Astrocyte of the cerebellum (primary cell): ENCODE measurements at regions not wholly inside any gene's neighbourhood (a gene's known extent, or its start where the extent isn't known, plus 50 kb on each side); places are given as distances from the start of the nearest gene placed in this dataset.
A peak's percentile ranks its signal among the peaks of the same experiment; 100 is the strongest.

Experiments
- DNase-seq: peaks from one replicate; pipeline ENCODE4 v3.0.0-alpha.2; 2011; ENCODE audit warnings: low read depth
- H3K4me3 ChIP-seq: 2 replicates; pipeline ENCODE4 v1.5.1; 2011; ENCODE audit warnings: mild to moderate bottlenecking, low read depth, low read length, moderate library complexity
- CTCF ChIP-seq: IDR thresholded peaks from 2 replicates; pipeline ENCODE4 v1.5.1; 2012; ENCODE audit warnings: low read length, low read depth, moderate library complexity, mild to moderate bottlenecking; ENCODE audit errors: missing control alignments
- in situ Hi-C: cut with HindIII; loops from 2 replicates; pipeline ENCODE4 v1.10.0; 2017; ENCODE audit warnings: low sequenced_read_pairs

DNA sequence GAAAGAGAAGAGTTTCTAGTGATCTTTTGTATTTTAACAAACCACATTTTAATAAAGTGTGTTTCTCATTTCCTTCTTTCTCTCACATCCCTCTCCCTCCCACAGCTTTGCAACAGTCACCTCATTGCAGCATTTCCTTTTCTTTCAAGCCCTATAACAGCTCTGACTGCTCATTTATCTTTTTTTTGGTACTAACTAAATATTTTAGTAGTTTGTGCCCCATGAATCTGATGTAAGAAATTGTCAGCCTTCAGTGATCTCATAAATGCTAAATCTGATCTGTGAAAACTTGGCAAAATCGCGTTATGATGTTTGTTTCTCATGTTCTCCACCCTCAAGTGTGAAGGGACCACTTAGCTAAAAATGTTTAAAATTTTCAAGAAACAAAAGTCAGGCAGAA lies 258.5 kb upstream of the SLIT2 start:
- no peak overlapping the region for H3K4me3 ChIP-seq
- in situ Hi-C loops, result no loop called here
- DNase-seq, result no peak
- no peak for TF ChIP-seq CTCF

GRCh38 chr4:19992471-19993093 lies 259.1 kb upstream of the SLIT2 start:
- no peak for TF ChIP-seq CTCF
- no peak overlapping the region for H3K4me3 ChIP-seq
- no peak for DNase-seq
- in situ Hi-C loops, result no loop called here

DNA sequence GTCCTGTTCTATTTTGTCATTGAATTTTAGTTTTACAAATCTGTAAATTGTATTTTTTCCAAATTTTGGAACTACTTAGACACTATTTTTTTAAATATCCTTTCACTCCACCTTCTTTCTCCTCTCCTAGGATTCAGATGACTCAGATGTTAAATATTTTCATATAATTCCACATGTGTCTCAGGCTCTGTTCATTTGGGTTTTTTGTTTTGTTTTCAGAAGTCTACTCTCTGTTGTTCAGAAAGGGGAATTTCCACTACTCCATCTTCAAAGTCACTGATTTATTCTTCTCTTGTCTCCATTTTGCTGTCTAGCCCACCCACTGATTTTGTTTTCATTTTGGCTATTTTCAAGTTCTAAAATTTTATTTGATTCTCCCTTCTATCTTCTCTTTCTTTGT lies 264.0 kb upstream of the SLIT2 start:
- no peak overlapping the region for H3K4me3 ChIP-seq
- DNase-seq, result peak; percentile 58
- no peak for TF ChIP-seq CTCF
- in situ Hi-C loops, result no loop called here

- TF ChIP-seq CTCF, result no peak
- peak; percentile 82 for DNase-seq
- in situ Hi-C loops, result no loop called here
- H3K4me3 ChIP-seq, result no peak overlapping the region
Observed at GRCh38 chr4:19983072-19983471, 268.6 kb upstream of the SLIT2 start.

DNA sequence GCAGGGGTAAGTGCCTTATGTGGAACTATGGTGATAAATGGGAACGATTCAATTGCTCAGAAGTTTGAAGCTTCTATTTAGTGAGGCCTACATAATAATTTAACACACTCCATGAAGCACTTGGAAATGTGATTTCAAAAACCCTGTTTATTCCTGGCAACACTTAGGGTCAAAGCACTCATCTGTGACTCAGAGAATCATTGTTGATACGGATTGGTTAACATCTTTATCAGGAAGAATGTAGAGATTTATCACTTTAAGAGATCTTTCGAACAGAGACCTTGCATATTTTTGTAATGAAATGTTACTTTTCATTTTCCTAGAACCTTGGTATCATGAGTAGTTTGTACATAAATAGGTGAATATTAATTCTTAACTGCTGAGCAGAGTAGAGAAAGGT lies 269.1 kb upstream of the SLIT2 start:
- no peak overlapping the region for H3K4me3 ChIP-seq
- DNase-seq, result no peak
- in situ Hi-C loops, result no loop called here
- no peak for TF ChIP-seq CTCF

GRCh38 chr4:19971829-19972228 lies 279.9 kb upstream of the SLIT2 start:
- no peak overlapping the region for H3K4me3 ChIP-seq
- TF ChIP-seq CTCF, result no peak
- in situ Hi-C loops, result no loop called here
- DNase-seq, result no peak
